OCI-LY7 (cell line): ENCODE measurements at regions not wholly inside any gene's neighbourhood (a gene's known extent, or its start where the extent isn't known, plus 50 kb on each side); places are given as distances from the start of the nearest gene placed in this dataset.

Source experiments
- BruUV-seq: library from RNA; stranded (reverse); fragments of 400-500 nt; replicated peaks from 2 replicates; lab custom pipeline; 2021; lab: Mats Ljungman, UMichigan
- CTCF ChIA-PET: fragments of 300-600 bp; sonication (Branson Sonifier 250); formaldehyde crosslinking; loops from one replicate; lab custom pipeline; 2022; ENCODE audit warnings: antibody characterized with exemption; ENCODE audit not compliant: unreplicated experiment; lab: Charles Lee
- POLR2A ChIA-PET: fragments of 300-600 bp; sonication (Branson Sonifier 250); formaldehyde crosslinking; loops from one replicate; lab custom pipeline; 2022; ENCODE audit warnings: antibody characterized with exemption; lab: Charles Lee
- DNase-seq: peaks from one replicate; pipeline ENCODE4 v3.0.0-alpha.2; 2015; ENCODE audit warnings: low spot score
- H2AFZ ChIP-seq: fragments of 200-600 bp; sonication (generic), shearing (Covaris generic); 2 replicates; pipeline ENCODE4 v1.6.1; 2014; ENCODE audit warnings: mild to moderate bottlenecking, antibody characterized with exemption, low read length, moderate library complexity
- H3K27ac ChIP-seq: fragments of 200-600 bp; sonication (generic); 2 replicates; pipeline ENCODE4 v1.5.1; 2014; ENCODE audit warnings: mixed run types, low read depth, mild to moderate bottlenecking, moderate library complexity, low read length, inconsistent platforms; ENCODE audit not compliant: poor library complexity, severe bottlenecking
- H3K36me3 ChIP-seq: fragments of 200-600 bp; sonication (generic); 2 replicates; pipeline ENCODE4 v1.6.1; 2014; ENCODE audit warnings: mild to moderate bottlenecking, antibody characterized with exemption, low read length, moderate library complexity, mixed read lengths; ENCODE audit not compliant: insufficient read depth
- H3K4me1 ChIP-seq: fragments of 200-600 bp; sonication (generic); 2 replicates; pipeline ENCODE4 v1.5.1; 2014; ENCODE audit warnings: mild to moderate bottlenecking, low read length; ENCODE audit not compliant: insufficient read depth, poor library complexity, severe bottlenecking
- H3K4me2 ChIP-seq: fragments of 200-600 bp; sonication (generic); 2 replicates; pipeline ENCODE4 v1.6.1; 2014; ENCODE audit warnings: mild to moderate bottlenecking, low read length
- H3K4me3 ChIP-seq: fragments of 200-600 bp; sonication (generic); 2 replicates; pipeline ENCODE4 v1.5.1; 2014; ENCODE audit warnings: mild to moderate bottlenecking, low read depth, low read length; ENCODE audit not compliant: poor library complexity, severe bottlenecking
- H3K79me2 ChIP-seq: fragments of 200-600 bp; sonication (generic); 2 replicates; pipeline ENCODE4 v1.6.1; 2016; ENCODE audit warnings: low read depth, mild to moderate bottlenecking, low read length, moderate library complexity, mixed read lengths; ENCODE audit not compliant: insufficient read depth
- H3K9me2 ChIP-seq: fragments of 200-600 bp; sonication (generic); 2 replicates; pipeline ENCODE4 v1.6.1; 2016; ENCODE audit warnings: mild to moderate bottlenecking, low read length, mixed read lengths; ENCODE audit not compliant: insufficient read depth
- H3K9me3 ChIP-seq: fragments of 200-600 bp; sonication (generic); 2 replicates; pipeline ENCODE4 v1.6.1; 2014; ENCODE audit warnings: mild to moderate bottlenecking, mixed run types, low read length, mixed read lengths
- H4K20me1 ChIP-seq: fragments of 200-600 bp; sonication (generic); 2 replicates; pipeline ENCODE4 v1.6.1; 2014; ENCODE audit warnings: mild to moderate bottlenecking, antibody characterized with exemption, low read length, moderate library complexity, mixed read lengths; ENCODE audit not compliant: insufficient read depth
- CTCF ChIP-seq: fragments of 200-600 bp; sonication (generic); conservative IDR thresholded peaks from 2 replicates; pipeline ENCODE4 v1.5.1; 2014; ENCODE audit warnings: mild to moderate bottlenecking, antibody characterized with exemption, low read length, moderate library complexity, mixed read lengths
- EZH2phosphoT487 ChIP-seq: fragments of 200-600 bp; sonication (generic); IDR thresholded peaks from 2 replicates; pipeline ENCODE4 v1.6.1; 2018; ENCODE audit warnings: low read depth, borderline replicate concordance, mild to moderate bottlenecking, mixed run types, antibody characterized with exemption, low read length, moderate library complexity, mixed read lengths
- intact Hi-C: fragments of 100-400 bp; cut with micrococcal nuclease; formaldehyde crosslinking; loops from one replicate; pipeline ENCODE4 v1.10.0; 2022; ENCODE audit not compliant: unreplicated experiment

GRCh38 chr6:164791498-164791897 lies 517.9 kb downstream of the C6orf118 start:
- Histone ChIP-seq H4K20me1 (no peaks in the 10 kb centered on the region), H3K9me2 (no peaks in the 10 kb centered on the region), H3K4me1 (no peaks in the 10 kb centered on the region), H3K79me2 (no peaks in the 10 kb centered on the region), H3K4me2 (no peak overlapping the region), H3K36me3 (no peaks in the 10 kb centered on the region), H3K9me3 (no peaks in the 10 kb centered on the region), H3K27ac (no peak overlapping the region), H3K4me3 (no peak overlapping the region), H2AFZ (no peak overlapping the region)
- TF ChIP-seq EZH2phosphoT487 = no peak
- no peak for TF ChIP-seq CTCF
- ChIA-PET CTCF (no interaction called here), POLR2A (no interaction called here)
- intact Hi-C loops = no loop called here
- no peak for DNase-seq
- no TSS peak for BruUV-seq

DNA sequence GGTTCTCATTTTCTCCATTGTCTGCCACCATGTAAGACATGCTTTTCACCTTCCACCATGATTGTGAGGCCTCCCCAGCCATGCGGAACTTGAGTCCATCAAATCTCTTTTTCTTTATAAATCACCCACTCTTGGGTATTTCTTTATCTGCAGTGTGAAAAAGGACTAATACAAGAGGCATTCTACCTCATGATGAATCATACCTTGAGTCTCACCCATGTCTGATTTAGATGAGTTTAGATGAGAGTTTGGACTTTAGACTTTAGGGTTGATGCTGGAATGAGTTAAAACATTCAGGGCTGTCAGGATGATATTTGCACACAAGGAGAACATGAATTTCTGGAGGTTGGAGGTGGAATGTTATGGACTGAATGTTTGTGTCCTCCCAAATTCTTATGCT lies 545.6 kb downstream of the C6orf118 start:
- H3K4me2 ChIP-seq = no peak overlapping the region
- H4K20me1 ChIP-seq = no peaks in the 10 kb centered on the region
- H3K27ac ChIP-seq = no peak overlapping the region
- no peaks in the 10 kb centered on the region for H3K9me3 ChIP-seq
- CTCF ChIA-PET = no interaction called here
- intact Hi-C loops = no loop called here
- H3K9me2 ChIP-seq = no peaks in the 10 kb centered on the region
- no peaks in the 10 kb centered on the region for H3K79me2 ChIP-seq
- H2AFZ ChIP-seq = no peak overlapping the region
- H3K36me3 ChIP-seq = no peaks in the 10 kb centered on the region
- H3K4me1 ChIP-seq = no peaks in the 10 kb centered on the region
- no peak for DNase-seq
- TF ChIP-seq CTCF (no peak), EZH2phosphoT487 (no peak)
- BruUV-seq = no TSS peak
- H3K4me3 ChIP-seq = no peak overlapping the region
- POLR2A ChIA-PET = no interaction called here

- H3K4me3 ChIP-seq = no peak overlapping the region
- no peak overlapping the region for H2AFZ ChIP-seq
- no peaks in the 10 kb centered on the region for H3K4me1 ChIP-seq
- no peak overlapping the region for H3K27ac ChIP-seq
- no peaks in the 10 kb centered on the region for H3K79me2 ChIP-seq
- no peak overlapping the region for H3K4me2 ChIP-seq
- no peaks in the 10 kb centered on the region for H3K9me2 ChIP-seq
- no TSS peak for BruUV-seq
- TF ChIP-seq EZH2phosphoT487 (no peak), CTCF (no peak)
- CTCF ChIA-PET = no interaction called here
- no peaks in the 10 kb centered on the region for H4K20me1 ChIP-seq
- H3K9me3 ChIP-seq = no peaks in the 10 kb centered on the region
- intact Hi-C loops = no loop called here
- no peaks in the 10 kb centered on the region for H3K36me3 ChIP-seq
- DNase-seq = no peak
- POLR2A ChIA-PET = no interaction called here
Measured at GRCh38 chr6:164757451-164757850, 552.0 kb downstream of the C6orf118 start.
